AG04450 (cell line): ENCODE measurements at regions not wholly inside any gene's neighbourhood (a gene's known extent, or its start where the extent isn't known, plus 50 kb on each side); places are given as distances from the start of the nearest gene placed in this dataset.

ENCODE experiments used
- CTCF ChIA-PET: fragments of 300-600, 350-600 bp; formaldehyde crosslinking; extraction: SDS; loops from one replicate; lab custom pipeline; 2022; ENCODE audit warnings: antibody characterized with exemption, inconsistent platforms; lab: Charles Lee
- POLR2A ChIA-PET: fragments of 350-600 bp; formaldehyde crosslinking; extraction: SDS; loops from one replicate; lab custom pipeline; 2021; ENCODE audit warnings: antibody characterized with exemption, inconsistent platforms; lab: Yijun Ruan, JAX
- DNase-seq: peaks from one replicate; pipeline ENCODE4 v3.0.0-alpha.2; 2011; ENCODE audit warnings: low read depth, low spot score
- H3K27ac ChIP-seq: one replicate; pipeline ENCODE4 v1.5.1; 2012; ENCODE audit warnings: low read depth, low read length, control low read depth
- H3K27me3 ChIP-seq: one replicate; pipeline ENCODE4 v1.6.0; 2012; ENCODE audit warnings: low read length; ENCODE audit not compliant: control insufficient read depth, insufficient read depth
- H3K4me3 ChIP-seq: 2 replicates; pipeline ENCODE4 v1.5.1; 2011; ENCODE audit warnings: mild to moderate bottlenecking, low read depth, low read length, control low read depth
- H3K9me3 ChIP-seq: 2 replicates; pipeline ENCODE4 v1.5.1; 2012; ENCODE audit warnings: low read length; ENCODE audit not compliant: control insufficient read depth, insufficient read depth
- TF ChIP-seq, protein P1 (sequence below): IDR thresholded peaks from 2 replicates; pipeline ENCODE4 v1.5.1; 2011; ENCODE audit warnings: low read depth, low read length, control low read depth, inconsistent platforms

DNA sequence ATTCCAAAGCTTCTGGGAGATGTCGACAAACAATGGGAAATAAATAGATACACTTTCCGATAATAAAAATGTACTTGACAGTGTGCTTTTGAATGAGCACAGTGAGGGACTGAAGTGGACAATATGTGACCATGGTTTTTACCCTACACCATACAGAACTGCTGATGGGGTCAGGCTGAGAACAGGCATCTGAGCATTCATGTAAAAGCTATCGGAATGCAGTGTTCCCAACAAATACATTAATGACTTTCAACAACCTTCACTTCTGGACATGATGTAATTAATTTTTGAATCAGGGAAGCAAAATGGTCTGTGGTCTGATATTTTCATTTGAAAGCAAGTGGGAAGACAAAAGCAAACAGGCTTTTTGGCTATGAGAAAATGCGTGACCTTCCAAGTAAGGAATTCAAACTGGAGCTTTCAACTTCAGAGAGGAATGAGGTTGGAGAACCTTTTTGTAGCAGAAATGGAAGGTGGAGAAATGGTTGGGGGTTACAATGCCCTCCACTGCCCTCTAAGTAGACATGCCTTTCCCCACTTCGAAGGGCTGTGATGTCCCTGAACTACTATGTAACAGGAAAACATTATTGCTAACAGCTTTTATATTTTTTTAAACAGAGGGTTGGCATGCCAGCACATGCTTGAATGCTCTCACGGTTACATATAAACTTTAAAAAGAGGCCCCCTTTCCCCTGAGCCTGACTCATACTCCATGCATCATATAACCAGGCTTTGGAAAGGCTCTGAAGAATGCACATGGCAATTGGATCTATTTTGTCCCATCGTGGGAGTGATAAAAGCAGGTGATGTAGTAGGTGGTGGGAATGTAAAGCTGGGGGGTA, 203.5 kb upstream of the CITED2 start:
- Histone ChIP-seq H3K4me3 (no peak overlapping the region), H3K27me3 (no peaks in the 10 kb centered on the region), H3K9me3 (no peaks in the 10 kb centered on the region), H3K27ac (peak overlapping the region; percentile 94)
- DNase-seq: peak; percentile 81
- TF ChIP-seq, protein P1, sequence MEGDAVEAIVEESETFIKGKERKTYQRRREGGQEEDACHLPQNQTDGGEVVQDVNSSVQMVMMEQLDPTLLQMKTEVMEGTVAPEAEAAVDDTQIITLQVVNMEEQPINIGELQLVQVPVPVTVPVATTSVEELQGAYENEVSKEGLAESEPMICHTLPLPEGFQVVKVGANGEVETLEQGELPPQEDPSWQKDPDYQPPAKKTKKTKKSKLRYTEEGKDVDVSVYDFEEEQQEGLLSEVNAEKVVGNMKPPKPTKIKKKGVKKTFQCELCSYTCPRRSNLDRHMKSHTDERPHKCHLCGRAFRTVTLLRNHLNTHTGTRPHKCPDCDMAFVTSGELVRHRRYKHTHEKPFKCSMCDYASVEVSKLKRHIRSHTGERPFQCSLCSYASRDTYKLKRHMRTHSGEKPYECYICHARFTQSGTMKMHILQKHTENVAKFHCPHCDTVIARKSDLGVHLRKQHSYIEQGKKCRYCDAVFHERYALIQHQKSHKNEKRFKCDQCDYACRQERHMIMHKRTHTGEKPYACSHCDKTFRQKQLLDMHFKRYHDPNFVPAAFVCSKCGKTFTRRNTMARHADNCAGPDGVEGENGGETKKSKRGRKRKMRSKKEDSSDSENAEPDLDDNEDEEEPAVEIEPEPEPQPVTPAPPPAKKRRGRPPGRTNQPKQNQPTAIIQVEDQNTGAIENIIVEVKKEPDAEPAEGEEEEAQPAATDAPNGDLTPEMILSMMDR: no peak
- CTCF ChIA-PET: interaction anchor here (1.1 kb wide), 1 partner anchor 10 kb away, joined by 5 read pairs; no protein-coding TSS in a partner anchor
- POLR2A ChIA-PET: interaction anchor here (0.7 to 2.7 kb wide), 6 partner anchors 9 to 487 kb away, joined by 3 to 33 read pairs (median 6); partner anchors contain the start of gene CITED2

DNA sequence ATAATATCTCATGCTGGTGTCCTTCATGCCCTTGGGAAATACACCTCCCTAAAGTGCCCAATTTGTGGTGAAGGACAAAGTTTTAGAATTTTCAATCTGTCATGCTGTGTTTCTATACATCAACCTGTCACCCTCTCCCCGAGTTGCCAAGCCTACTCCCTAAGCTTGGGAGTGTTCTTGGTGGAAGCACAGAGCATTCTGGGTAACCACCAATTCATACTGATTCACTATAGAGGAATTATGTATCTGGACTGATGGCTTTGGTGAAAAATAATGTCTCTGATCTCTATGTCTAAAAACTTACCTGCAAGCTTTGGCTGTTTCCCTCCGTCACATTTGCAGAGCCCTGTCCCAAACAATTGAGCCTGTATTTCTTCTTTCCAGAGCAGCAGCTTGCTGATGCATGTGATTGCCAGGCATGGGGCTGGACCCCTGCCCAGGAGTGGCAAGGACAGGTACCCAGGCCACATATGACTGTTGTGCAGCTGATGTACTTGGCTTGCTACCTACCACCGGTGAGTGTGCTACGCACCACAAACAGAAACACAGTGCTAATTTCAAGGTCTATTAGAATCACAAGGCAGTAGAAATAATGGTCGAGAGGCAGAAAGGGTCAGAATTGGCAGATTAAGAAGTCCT, 202.8 kb upstream of the CITED2 start:
- ChIA-PET POLR2A (interaction anchor here (0.7 to 2.7 kb wide), 5 partner anchors 8 to 488 kb away, joined by 3 to 33 read pairs (median 8); partner anchors contain the start of gene CITED2), CTCF (interaction anchor here (0.6 kb wide), 1 partner anchor 158 kb away, joined by 6 read pairs; no protein-coding TSS in a partner anchor)
- TF ChIP-seq, protein P1: no peak
- Histone ChIP-seq H3K27me3 (no peaks in the 10 kb centered on the region), H3K4me3 (no peak overlapping the region), H3K27ac (peak overlapping the region; percentile 94), H3K9me3 (no peaks in the 10 kb centered on the region)
- no peak for DNase-seq

DNA sequence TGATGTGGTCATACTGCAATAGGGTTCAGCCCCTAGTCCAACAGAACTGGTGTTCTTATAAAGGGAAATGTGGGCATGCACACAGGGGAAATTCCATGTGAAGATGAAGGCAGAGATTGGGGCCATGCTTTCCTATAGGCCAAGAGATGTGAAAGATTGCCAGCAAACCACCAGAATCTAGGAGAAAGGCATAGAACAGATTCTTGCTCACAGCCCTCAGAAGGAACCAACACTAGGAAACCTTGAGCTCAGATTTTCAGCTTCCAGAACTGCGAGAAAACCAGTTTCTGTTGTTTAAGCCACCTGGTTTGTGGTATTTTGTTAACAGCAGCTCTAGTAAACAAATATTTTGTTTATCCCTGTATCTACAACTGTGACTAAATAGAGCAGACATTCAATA, 197.6 kb upstream of the CITED2 start:
- Histone ChIP-seq H3K27me3 (no peaks in the 10 kb centered on the region), H3K9me3 (no peaks in the 10 kb centered on the region), H3K4me3 (no peak overlapping the region), H3K27ac (no peak overlapping the region)
- TF ChIP-seq, protein P1: no peak
- ChIA-PET CTCF (no interaction called here), POLR2A (interaction anchor here (1.9 kb wide), 1 partner anchor 198 kb away, joined by 6 read pairs; the partner anchor contains the start of gene CITED2)
- DNase-seq: no peak

DNA sequence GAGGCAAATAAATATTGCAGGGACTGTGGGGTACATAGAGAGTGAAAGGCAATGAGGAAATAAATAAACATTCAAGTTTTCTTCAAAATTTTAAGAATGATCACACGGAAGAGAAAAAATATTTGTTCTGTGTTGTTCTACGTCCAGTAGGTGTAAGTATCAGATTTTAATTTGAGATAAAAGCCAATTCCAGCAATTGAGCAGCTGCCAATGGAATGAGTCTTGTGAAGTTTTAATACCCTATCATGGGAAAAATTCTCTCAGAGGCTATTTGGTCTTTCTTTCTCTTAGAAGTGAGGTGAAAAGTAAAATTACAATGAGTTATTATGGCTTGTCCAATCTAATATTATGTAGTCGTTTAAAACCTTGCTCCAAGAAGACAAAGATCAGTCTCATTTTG, 195.7 kb upstream of the CITED2 start:
- no peak for DNase-seq
- POLR2A ChIA-PET: no interaction called here
- no peak overlapping the region for H3K4me3 ChIP-seq

More for the DNA sequence above, 195.7 kb upstream of the CITED2 start:
- H3K9me3 ChIP-seq: no peaks in the 10 kb centered on the region; the same call in 1 of the 2 replicates
- H3K27me3 ChIP-seq: no peaks in the 10 kb centered on the region
- no peak overlapping the region for H3K27ac ChIP-seq
- CTCF ChIA-PET: no interaction called here
- TF ChIP-seq, protein P1: no peak
